Osteocyte (in vitro differentiated cells): ENCODE measurements at regions not wholly inside any gene's neighbourhood (a gene's known extent, or its start where the extent isn't known, plus 50 kb on each side); places are given as distances from the start of the nearest gene placed in this dataset.
"Not testable (repeated sequence)": the region's sequence is repeated elsewhere in the genome, so short reads cannot be mapped to it uniquely, and the experiment has no call there.

Experiments used
- DNase-seq: peaks from one replicate; pipeline ENCODE4 v3.0.0; 2021; ENCODE audit warnings: mixed read lengths; ENCODE audit not compliant: unreplicated experiment; ENCODE audit errors: extremely low spot score
- H3K27ac Mint-ChIP-seq: one replicate; pipeline ENCODE4 v1.8.0; 2021; ENCODE audit warnings: mild to moderate bottlenecking, mixed read lengths; ENCODE audit not compliant: unreplicated experiment
- H3K27me3 Mint-ChIP-seq: one replicate; pipeline ENCODE4 v1.8.0; 2021; ENCODE audit warnings: mixed read lengths; ENCODE audit not compliant: unreplicated experiment
- H3K36me3 Mint-ChIP-seq: one replicate; pipeline ENCODE4 v1.8.0; 2021; ENCODE audit warnings: mixed read lengths; ENCODE audit not compliant: unreplicated experiment
- H3K4me1 Mint-ChIP-seq: one replicate; pipeline ENCODE4 v1.8.0; 2021; ENCODE audit warnings: mixed read lengths; ENCODE audit not compliant: unreplicated experiment
- H3K4me3 Mint-ChIP-seq: one replicate; pipeline ENCODE4 v1.8.0; 2021; ENCODE audit warnings: mild to moderate bottlenecking, moderate library complexity, mixed read lengths; ENCODE audit not compliant: unreplicated experiment
- H3K9me3 Mint-ChIP-seq: one replicate; pipeline ENCODE4 v1.8.0; 2021; ENCODE audit warnings: mixed read lengths; ENCODE audit not compliant: unreplicated experiment
- CTCF ChIP-seq: fragments of 200-600 bp; sonication (generic); IDR thresholded peaks from 2 replicates; pipeline ENCODE4 v1.5.0; 2021; ENCODE audit warnings: antibody characterized with exemption, mild to moderate bottlenecking, moderate library complexity

GRCh38 chr3:8352475-8352874 is 149.1 kb upstream of the LMCD1 start:
- no peak for TF ChIP-seq CTCF
- H3K9me3 Mint-ChIP-seq, result peaks cover 7% of the 10 kb centered on the region
- no peak overlapping the region for H3K4me3 Mint-ChIP-seq
- no peak for DNase-seq
- H3K4me1 Mint-ChIP-seq, result no peaks in the 10 kb centered on the region
- no peaks in the 10 kb centered on the region for H3K36me3 Mint-ChIP-seq
- no peaks in the 10 kb centered on the region for H3K27me3 Mint-ChIP-seq
- H3K27ac Mint-ChIP-seq, result no peak overlapping the region

- Mint-ChIP-seq H3K9me3 (no peaks in the 10 kb centered on the region), H3K36me3 (no peaks in the 10 kb centered on the region), H3K4me3 (no peak overlapping the region), H3K4me1 (no peaks in the 10 kb centered on the region), H3K27me3 (no peaks in the 10 kb centered on the region), H3K27ac (no peak overlapping the region)
- TF ChIP-seq CTCF, result no peak
- DNase-seq, result no peak
Measured at GRCh38 chr3:8353364-8353763, 148.3 kb upstream of the LMCD1 start.

- H3K4me1 Mint-ChIP-seq, result no peaks in the 10 kb centered on the region
- no peak for TF ChIP-seq CTCF
- H3K27me3 Mint-ChIP-seq, result no peaks in the 10 kb centered on the region
- no peak for DNase-seq
- no peak overlapping the region for H3K27ac Mint-ChIP-seq
- no peaks in the 10 kb centered on the region for H3K36me3 Mint-ChIP-seq
- no peak overlapping the region for H3K4me3 Mint-ChIP-seq
- no peaks in the 10 kb centered on the region for H3K9me3 Mint-ChIP-seq
Measured at GRCh38 chr3:8355346-8355745, 146.3 kb upstream of the LMCD1 start.

GRCh38 chr3:8356066-8356465 is 145.6 kb upstream of the LMCD1 start:
- not testable (repeated sequence) for H3K36me3 Mint-ChIP-seq, H3K27me3 Mint-ChIP-seq, H3K4me3 Mint-ChIP-seq, H3K4me1 Mint-ChIP-seq, H3K27ac Mint-ChIP-seq, DNase-seq, H3K9me3 Mint-ChIP-seq

GRCh38 chr3:8357859-8358258 is 143.8 kb upstream of the LMCD1 start:
- Mint-ChIP-seq H3K27ac (no peak overlapping the region), H3K9me3 (no peaks in the 10 kb centered on the region), H3K4me3 (no peak overlapping the region), H3K36me3 (no peaks in the 10 kb centered on the region), H3K4me1 (no peaks in the 10 kb centered on the region), H3K27me3 (no peaks in the 10 kb centered on the region)
- no peak for TF ChIP-seq CTCF
- no peak for DNase-seq

GRCh38 chr3:8359133-8359532 is 142.5 kb upstream of the LMCD1 start:
- H3K9me3 Mint-ChIP-seq, result no peaks in the 10 kb centered on the region
- no peak overlapping the region for H3K4me3 Mint-ChIP-seq
- no peak for DNase-seq
- no peaks in the 10 kb centered on the region for H3K36me3 Mint-ChIP-seq
- TF ChIP-seq CTCF, result no peak
- no peaks in the 10 kb centered on the region for H3K27me3 Mint-ChIP-seq
- H3K4me1 Mint-ChIP-seq, result no peaks in the 10 kb centered on the region
- H3K27ac Mint-ChIP-seq, result no peak overlapping the region
